ENCODE measurements at regions not wholly inside any gene's neighbourhood (a gene's known extent, or its start where the extent isn't known, plus 50 kb on each side); places are given as distances from the start of the nearest gene placed in this dataset.
A peak's percentile ranks its signal among the peaks of the same experiment; 100 is the strongest.

DNA sequence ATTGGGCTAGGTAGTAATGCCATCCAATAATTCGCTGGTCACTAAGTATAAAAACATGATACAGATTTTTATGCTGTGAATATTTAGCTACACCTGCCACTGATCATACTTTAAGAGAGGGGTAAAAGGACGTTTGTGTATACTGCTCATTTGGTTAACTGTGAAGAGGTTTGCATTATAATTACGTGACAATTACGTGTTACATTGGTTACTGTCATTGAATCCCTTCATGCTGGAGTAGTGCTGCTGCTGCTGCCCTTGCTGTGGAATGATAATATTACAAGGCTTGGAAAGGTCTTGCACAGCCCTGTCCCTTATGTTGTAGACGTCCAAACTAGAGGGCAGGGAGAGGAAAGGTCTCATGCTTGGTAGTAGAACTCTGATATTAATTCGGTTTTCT, 312.2 kb upstream of the ATP2B1 start:
- Histone ChIP-seq H3K4me3 (replicated peaks; ENCODE audit: low read depth, low read length) (no peak overlapping the region), H3K27me3 (replicated peaks; ENCODE audit: control insufficient read depth, insufficient read depth, low read length) (no peaks in the 10 kb centered on the region), H3K36me3 (ENCODE audit: control insufficient read depth, insufficient read depth, low read length) (no peaks in the 10 kb centered on the region)
- no peak for DNase-seq (ENCODE audit: extremely low read depth, insufficient read length)
- TF ChIP-seq, protein P1, sequence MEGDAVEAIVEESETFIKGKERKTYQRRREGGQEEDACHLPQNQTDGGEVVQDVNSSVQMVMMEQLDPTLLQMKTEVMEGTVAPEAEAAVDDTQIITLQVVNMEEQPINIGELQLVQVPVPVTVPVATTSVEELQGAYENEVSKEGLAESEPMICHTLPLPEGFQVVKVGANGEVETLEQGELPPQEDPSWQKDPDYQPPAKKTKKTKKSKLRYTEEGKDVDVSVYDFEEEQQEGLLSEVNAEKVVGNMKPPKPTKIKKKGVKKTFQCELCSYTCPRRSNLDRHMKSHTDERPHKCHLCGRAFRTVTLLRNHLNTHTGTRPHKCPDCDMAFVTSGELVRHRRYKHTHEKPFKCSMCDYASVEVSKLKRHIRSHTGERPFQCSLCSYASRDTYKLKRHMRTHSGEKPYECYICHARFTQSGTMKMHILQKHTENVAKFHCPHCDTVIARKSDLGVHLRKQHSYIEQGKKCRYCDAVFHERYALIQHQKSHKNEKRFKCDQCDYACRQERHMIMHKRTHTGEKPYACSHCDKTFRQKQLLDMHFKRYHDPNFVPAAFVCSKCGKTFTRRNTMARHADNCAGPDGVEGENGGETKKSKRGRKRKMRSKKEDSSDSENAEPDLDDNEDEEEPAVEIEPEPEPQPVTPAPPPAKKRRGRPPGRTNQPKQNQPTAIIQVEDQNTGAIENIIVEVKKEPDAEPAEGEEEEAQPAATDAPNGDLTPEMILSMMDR (IDR thresholded peaks at IDR 0.05; ENCODE audit: insufficient read depth, low read length, poor library complexity, severe bottlenecking), result no peak

DNA sequence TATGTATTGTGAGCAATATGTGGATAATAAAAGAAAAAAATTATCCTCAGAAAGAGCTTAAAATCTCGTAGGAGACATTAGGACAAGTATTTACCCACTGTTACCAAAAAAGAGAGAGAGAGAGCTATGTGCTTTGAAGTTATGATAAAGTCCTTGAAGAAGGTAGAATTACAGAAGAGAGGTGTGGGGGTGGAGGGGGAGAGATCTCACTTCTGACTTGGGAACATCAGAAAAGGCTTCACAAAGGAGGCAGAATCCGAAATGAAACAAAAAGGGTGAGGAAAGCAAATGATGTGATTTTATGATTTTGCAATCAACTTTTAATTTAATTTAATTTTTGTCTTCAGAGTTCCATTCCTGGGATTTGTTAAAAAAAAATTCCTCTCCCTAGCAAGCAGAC, 311.8 kb upstream of the ATP2B1 start:
- TF ChIP-seq, protein P1 (IDR thresholded peaks at IDR 0.05; ENCODE audit: insufficient read depth, low read length, poor library complexity, severe bottlenecking), result no peak
- H3K36me3 ChIP-seq (ENCODE audit: control insufficient read depth, insufficient read depth, low read length), result no peaks in the 10 kb centered on the region
- H3K27me3 ChIP-seq (replicated peaks; ENCODE audit: control insufficient read depth, insufficient read depth, low read length), result no peaks in the 10 kb centered on the region
- DNase-seq (ENCODE audit: extremely low read depth, insufficient read length), result no peak
- H3K4me3 ChIP-seq (replicated peaks; ENCODE audit: low read depth, low read length), result no peak overlapping the region

DNA sequence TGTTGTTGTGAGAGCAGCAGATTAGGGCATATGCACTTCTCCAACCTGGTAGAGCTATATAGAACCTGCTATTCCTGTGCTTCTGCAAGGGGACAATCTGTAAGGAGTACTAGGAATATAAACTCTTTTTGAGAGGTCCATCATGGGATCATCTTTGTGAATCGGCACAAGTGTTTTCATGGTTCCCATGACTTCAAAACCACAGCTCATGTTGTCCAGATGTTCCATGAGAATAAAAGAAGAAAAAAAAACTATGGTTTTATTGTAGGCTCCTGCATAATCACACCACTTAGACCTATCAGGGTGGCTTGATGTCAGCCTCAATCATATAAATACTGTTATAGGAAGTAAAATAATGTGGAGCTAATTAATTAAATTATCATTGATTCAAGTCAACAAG, 311.4 kb upstream of the ATP2B1 start:
- no peak overlapping the region for H3K4me3 ChIP-seq (replicated peaks; ENCODE audit: low read depth, low read length)
- H3K36me3 ChIP-seq (ENCODE audit: control insufficient read depth, insufficient read depth, low read length), result no peaks in the 10 kb centered on the region
- no peaks in the 10 kb centered on the region for H3K27me3 ChIP-seq (replicated peaks; ENCODE audit: control insufficient read depth, insufficient read depth, low read length)
- TF ChIP-seq, protein P1 (IDR thresholded peaks at IDR 0.05; ENCODE audit: insufficient read depth, low read length, poor library complexity, severe bottlenecking), result no peak
- no peak for DNase-seq (ENCODE audit: extremely low read depth, insufficient read length)

DNA sequence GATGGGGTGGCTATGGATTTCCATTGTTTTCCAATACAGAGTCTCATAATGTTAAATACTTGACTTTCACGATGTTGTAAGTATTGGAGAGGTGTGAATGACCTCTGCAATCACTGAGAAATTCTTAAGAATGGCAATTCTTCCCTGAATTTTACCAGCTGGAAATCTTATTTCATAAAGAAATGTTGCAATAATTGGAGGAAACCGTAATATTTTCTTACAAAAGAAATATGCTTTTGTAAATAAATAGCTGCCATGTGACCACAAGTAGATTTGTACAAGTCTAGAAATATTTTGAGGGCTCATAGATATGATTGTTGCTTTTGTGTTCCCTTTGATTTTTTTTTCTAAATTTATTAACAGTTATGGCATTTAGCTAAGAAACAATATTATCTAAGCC, 308.7 kb upstream of the ATP2B1 start:
- H3K27me3 ChIP-seq (replicated peaks; ENCODE audit: control insufficient read depth, insufficient read depth, low read length), result no peaks in the 10 kb centered on the region
- TF ChIP-seq, protein P1 (IDR thresholded peaks at IDR 0.05; ENCODE audit: insufficient read depth, low read length, poor library complexity, severe bottlenecking), result no peak

DNA sequence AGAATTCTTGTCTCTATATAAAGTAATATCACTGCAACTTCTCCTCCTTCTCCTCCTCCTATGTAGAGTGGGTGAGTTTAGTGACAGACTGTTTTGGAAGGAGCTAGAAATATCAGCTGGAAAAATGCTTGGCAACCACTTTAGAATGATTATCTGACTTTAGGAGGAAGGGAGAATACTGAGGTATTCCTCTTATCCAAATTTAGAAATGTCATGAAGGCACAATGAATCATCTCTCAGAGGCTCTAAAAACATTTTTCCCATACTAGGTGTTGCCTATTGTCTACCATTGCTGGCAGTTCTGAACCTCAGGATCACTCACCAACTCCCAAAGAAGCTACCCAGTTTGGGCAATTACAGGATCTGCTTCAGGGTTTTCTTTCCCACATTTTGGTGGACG, 306.6 kb upstream of the ATP2B1 start:
- TF ChIP-seq, protein P1 (IDR thresholded peaks at IDR 0.05; ENCODE audit: insufficient read depth, low read length, poor library complexity, severe bottlenecking), result no peak
- no peaks in the 10 kb centered on the region for H3K36me3 ChIP-seq (ENCODE audit: control insufficient read depth, insufficient read depth, low read length)
- no peak for DNase-seq (ENCODE audit: extremely low read depth, insufficient read length)
- H3K4me3 ChIP-seq (replicated peaks; ENCODE audit: low read depth, low read length), result no peak overlapping the region
- H3K27me3 ChIP-seq (replicated peaks; ENCODE audit: control insufficient read depth, insufficient read depth, low read length), result no peaks in the 10 kb centered on the region

More for the DNA sequence above, 308.7 kb upstream of the ATP2B1 start:
- Histone ChIP-seq H3K36me3 (ENCODE audit: control insufficient read depth, insufficient read depth, low read length) (no peaks in the 10 kb centered on the region), H3K4me3 (replicated peaks; ENCODE audit: low read depth, low read length) (no peak overlapping the region)
- DNase-seq (ENCODE audit: extremely low read depth, insufficient read length), result no peak

DNA sequence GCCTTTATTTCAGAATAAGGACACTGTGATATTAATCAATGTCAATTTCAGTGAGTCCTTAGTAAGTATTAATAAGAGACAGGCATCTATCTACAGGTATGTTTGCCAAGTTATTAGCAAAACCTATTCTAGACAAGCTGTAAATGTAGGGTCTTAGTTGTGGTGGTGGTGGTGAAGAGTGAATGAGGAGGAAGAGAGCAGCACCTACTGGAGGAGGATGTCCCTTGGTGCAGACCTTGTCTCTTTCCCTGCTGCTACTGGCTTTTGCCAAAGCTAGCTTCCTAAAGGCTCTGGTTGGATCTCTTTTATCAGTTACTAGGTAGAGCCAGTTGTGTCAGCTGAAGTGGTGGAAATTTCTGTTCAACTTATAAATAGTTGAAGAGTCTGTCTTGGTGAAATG, 304.8 kb upstream of the ATP2B1 start:
- no peak for DNase-seq (ENCODE audit: extremely low read depth, insufficient read length)
- TF ChIP-seq, protein P1 (IDR thresholded peaks at IDR 0.05; ENCODE audit: insufficient read depth, low read length, poor library complexity, severe bottlenecking), result peak; percentile 54
- Histone ChIP-seq H3K4me3 (replicated peaks; ENCODE audit: low read depth, low read length) (no peak overlapping the region), H3K27me3 (replicated peaks; ENCODE audit: control insufficient read depth, insufficient read depth, low read length) (no peaks in the 10 kb centered on the region), H3K36me3 (ENCODE audit: control insufficient read depth, insufficient read depth, low read length) (no peaks in the 10 kb centered on the region)
